A673 (cell line): ENCODE measurements at regions not wholly inside any gene's neighbourhood (a gene's known extent, or its start where the extent isn't known, plus 50 kb on each side); places are given as distances from the start of the nearest gene placed in this dataset.

ENCODE experiments used
- CTCF ChIP-seq: fragments of 300-800, 200-600 bp; sonication (generic); conservative IDR thresholded peaks from 2 replicates; pipeline ENCODE4 v1.5.1; 2017; ENCODE audit warnings: low read depth, mild to moderate bottlenecking, antibody characterized with exemption, low read length, moderate library complexity, mixed read lengths
- EZH2 ChIP-seq: fragments of 200-600 bp; sonication (generic); IDR thresholded peaks from 2 replicates; pipeline ENCODE4 v1.6.1; 2017; ENCODE audit warnings: borderline replicate concordance, low read depth, mild to moderate bottlenecking, mixed read lengths, antibody characterized with exemption, low read length; ENCODE audit not compliant: poor library complexity, severe bottlenecking

- TF ChIP-seq CTCF, result no peak
- no peak for TF ChIP-seq EZH2
Observed at GRCh38 chr14:84403585-84403984, 1126.4 kb upstream of the FLRT2 start.
